ENCODE measurements at regions not wholly inside any gene's neighbourhood (a gene's known extent, or its start where the extent isn't known, plus 50 kb on each side); places are given as distances from the start of the nearest gene placed in this dataset.

DNA sequence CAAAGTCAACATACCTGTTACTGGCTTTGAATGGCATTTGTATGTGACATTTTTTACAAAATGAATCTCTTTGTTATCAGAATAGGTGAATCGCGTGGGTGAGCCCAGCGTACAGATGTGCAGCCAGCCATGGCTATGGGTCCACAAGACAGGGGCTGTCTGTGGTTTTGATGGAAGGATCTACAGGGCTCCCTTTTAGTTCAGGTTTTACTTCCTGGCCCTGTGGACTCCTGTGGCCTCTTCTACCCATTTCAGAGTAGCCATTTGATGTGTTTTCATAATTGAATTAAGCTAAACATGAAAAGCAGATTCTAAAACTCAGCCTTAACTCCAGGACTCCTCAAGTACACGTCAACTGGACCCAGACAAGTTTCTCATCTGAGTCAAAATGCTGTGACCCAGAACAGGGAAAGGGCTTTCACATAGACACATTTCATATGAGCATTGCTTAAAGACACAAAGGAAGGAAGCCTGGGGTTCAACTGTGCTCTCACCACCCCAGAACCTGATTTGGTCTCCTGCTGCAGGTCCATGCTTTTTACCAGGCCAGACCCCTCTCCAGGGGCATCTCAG is 105.3 kb upstream of the NAA20 start:
- TF ChIP-seq, protein P1, sequence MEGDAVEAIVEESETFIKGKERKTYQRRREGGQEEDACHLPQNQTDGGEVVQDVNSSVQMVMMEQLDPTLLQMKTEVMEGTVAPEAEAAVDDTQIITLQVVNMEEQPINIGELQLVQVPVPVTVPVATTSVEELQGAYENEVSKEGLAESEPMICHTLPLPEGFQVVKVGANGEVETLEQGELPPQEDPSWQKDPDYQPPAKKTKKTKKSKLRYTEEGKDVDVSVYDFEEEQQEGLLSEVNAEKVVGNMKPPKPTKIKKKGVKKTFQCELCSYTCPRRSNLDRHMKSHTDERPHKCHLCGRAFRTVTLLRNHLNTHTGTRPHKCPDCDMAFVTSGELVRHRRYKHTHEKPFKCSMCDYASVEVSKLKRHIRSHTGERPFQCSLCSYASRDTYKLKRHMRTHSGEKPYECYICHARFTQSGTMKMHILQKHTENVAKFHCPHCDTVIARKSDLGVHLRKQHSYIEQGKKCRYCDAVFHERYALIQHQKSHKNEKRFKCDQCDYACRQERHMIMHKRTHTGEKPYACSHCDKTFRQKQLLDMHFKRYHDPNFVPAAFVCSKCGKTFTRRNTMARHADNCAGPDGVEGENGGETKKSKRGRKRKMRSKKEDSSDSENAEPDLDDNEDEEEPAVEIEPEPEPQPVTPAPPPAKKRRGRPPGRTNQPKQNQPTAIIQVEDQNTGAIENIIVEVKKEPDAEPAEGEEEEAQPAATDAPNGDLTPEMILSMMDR (tag by site-specific recombination; IDR thresholded peaks at IDR 0.05), result no peak
- no peak for TF ChIP-seq ZNF23 (tag by site-specific recombination; IDR thresholded peaks at IDR 0.05; ENCODE audit: borderline replicate concordance)
- TF ChIP-seq ZNF133 (tag by site-specific recombination; IDR thresholded peaks at IDR 0.05), result no peak
- TF ChIP-seq ZNF37A (tag by site-specific recombination; IDR thresholded peaks at IDR 0.05), result no peak
- no peak for TF ChIP-seq ZSCAN23 (tag by site-specific recombination; IDR thresholded peaks at IDR 0.05)

All from HEK293 (cell line).